Activated CD8-positive, alpha-beta T cell treated with anti-CD3 and anti-CD28 coated beads for 36 hours (primary cell): ENCODE measurements at regions not wholly inside any gene's neighbourhood (a gene's known extent, or its start where the extent isn't known, plus 50 kb on each side); places are given as distances from the start of the nearest gene placed in this dataset.

Experiments used
- ATAC-seq: fragments of 200-7000 bp; cut with Tn5 transposase; one replicate; pipeline ENCODE4 v1.10.0; 2021; ENCODE audit warnings: mild to moderate bottlenecking, moderate library complexity
- CTCF ChIA-PET: fragments of 350-600 bp; sonication (Branson Sonifier 250); formaldehyde crosslinking; loops from one replicate; lab custom pipeline; 2021; ENCODE audit warnings: antibody characterized with exemption; lab: Charles Lee
- POLR2A ChIA-PET: fragments of 350-600 bp; sonication (Branson Sonifier 250); formaldehyde crosslinking; loops from one replicate; lab custom pipeline; 2021; ENCODE audit warnings: antibody characterized with exemption; lab: Charles Lee
- DNase-seq: peaks from one replicate; pipeline ENCODE4 v3.0.0-alpha.2; 2020
- H3K27ac Mint-ChIP-seq: one replicate; pipeline ENCODE4 v1.8.0; 2021; ENCODE audit warnings: mild to moderate bottlenecking, mixed read lengths
- H3K27me3 Mint-ChIP-seq: one replicate; pipeline ENCODE4 v1.8.0; 2021; ENCODE audit warnings: mixed read lengths
- H3K36me3 Mint-ChIP-seq: one replicate; pipeline ENCODE4 v1.8.0; 2021; ENCODE audit warnings: low read depth, mixed read lengths
- H3K4me1 Mint-ChIP-seq: one replicate; pipeline ENCODE4 v1.8.0; 2021; ENCODE audit warnings: low read depth, mixed read lengths
- H3K4me3 Mint-ChIP-seq: one replicate; pipeline ENCODE4 v1.8.0; 2021; ENCODE audit warnings: mild to moderate bottlenecking, moderate library complexity, mixed read lengths
- H3K9me3 Mint-ChIP-seq: one replicate; pipeline ENCODE4 v1.8.0; 2021; ENCODE audit warnings: mixed read lengths
- intact Hi-C: fragments of 100-400 bp; cut with micrococcal nuclease; formaldehyde crosslinking; loops from one replicate; pipeline ENCODE4 v1.10.0; 2022
- TF ChIP-seq, protein P1 (sequence below): fragments of 200-600 bp; IDR thresholded peaks from one replicate; pipeline ENCODE4 v1.8.0; 2022; ENCODE audit warnings: antibody characterized with exemption, mild to moderate bottlenecking

DNA sequence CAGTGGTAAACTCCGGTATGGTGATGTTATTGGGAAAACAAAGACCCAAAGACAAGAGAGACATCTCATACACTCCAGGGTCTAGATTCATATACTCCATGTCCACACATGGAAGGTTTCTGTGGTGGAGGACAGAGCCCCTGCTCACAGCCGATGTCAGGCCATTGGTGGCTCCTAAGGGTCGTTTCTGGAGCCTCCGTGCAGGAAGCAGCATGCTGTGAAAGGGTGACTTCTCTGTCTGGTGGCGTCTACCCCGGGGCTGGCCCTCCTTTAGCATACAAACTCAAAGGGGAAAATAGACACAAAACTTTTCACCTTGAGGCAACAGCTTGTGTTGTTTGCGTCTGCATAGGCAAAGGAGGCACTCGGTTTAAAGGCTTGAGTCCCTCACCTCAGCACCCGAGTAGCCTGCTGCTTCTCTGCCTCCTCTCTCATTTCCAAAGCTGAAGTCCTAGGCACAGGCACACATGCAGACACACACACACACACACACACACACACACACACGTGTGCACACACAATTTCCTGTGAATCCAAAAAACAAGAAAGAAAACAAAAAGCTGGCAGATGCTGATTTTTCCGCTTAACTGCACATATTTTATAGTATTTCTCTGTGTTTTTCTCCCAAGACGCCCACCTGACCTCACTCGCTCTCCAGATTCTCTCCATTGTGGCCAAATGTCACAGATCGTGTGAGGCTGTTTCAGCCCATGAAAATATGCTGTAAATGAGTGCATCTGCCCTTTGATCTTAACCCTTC lies 601.4 kb upstream of the MGMT start:
- H3K27me3 Mint-ChIP-seq, result no peaks in the 10 kb centered on the region
- no peak overlapping the region for H3K4me3 Mint-ChIP-seq
- no peak for DNase-seq

DNA sequence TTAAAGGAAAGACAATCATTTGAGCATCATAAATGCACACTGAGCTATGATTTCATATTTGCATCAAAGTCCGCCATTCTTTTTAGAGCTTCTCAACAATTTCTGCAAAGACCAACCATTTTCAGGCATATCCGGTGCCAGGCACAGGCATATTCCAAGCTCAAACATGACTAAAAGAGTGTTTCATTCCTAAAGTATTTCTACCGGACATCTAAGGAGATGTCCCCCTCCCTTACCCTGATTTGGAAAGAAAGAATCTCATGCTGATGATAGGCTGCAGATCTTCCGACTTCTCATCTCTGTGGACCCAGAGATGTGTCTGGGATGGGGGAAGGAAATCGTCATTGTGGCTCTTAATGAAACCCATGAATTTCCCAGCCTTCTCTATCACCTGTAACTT lies 600.5 kb upstream of the MGMT start:
- Mint-ChIP-seq H3K4me3 (no peak overlapping the region), H3K4me1 (no peaks in the 10 kb centered on the region), H3K36me3 (no peaks in the 10 kb centered on the region), H3K9me3 (no peaks in the 10 kb centered on the region), H3K27ac (no peak overlapping the region), H3K27me3 (no peaks in the 10 kb centered on the region)
- TF ChIP-seq, protein P1, sequence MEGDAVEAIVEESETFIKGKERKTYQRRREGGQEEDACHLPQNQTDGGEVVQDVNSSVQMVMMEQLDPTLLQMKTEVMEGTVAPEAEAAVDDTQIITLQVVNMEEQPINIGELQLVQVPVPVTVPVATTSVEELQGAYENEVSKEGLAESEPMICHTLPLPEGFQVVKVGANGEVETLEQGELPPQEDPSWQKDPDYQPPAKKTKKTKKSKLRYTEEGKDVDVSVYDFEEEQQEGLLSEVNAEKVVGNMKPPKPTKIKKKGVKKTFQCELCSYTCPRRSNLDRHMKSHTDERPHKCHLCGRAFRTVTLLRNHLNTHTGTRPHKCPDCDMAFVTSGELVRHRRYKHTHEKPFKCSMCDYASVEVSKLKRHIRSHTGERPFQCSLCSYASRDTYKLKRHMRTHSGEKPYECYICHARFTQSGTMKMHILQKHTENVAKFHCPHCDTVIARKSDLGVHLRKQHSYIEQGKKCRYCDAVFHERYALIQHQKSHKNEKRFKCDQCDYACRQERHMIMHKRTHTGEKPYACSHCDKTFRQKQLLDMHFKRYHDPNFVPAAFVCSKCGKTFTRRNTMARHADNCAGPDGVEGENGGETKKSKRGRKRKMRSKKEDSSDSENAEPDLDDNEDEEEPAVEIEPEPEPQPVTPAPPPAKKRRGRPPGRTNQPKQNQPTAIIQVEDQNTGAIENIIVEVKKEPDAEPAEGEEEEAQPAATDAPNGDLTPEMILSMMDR, result no peak
- no peak for DNase-seq
- ChIA-PET POLR2A (no interaction called here), CTCF (interaction anchor here (1.2 kb wide), 1 partner anchor 10 kb away, joined by 3 read pairs; no protein-coding TSS in a partner anchor)
- ATAC-seq, result no peak
- intact Hi-C loops, result no loop called here

More for the DNA sequence above, 601.4 kb upstream of the MGMT start:
- intact Hi-C loops, result no loop called here
- TF ChIP-seq, protein P1, result no peak
- ChIA-PET CTCF (interaction anchor here (1.2 kb wide), 1 partner anchor 9 kb away, joined by 3 read pairs; no protein-coding TSS in a partner anchor), POLR2A (no interaction called here)
- ATAC-seq, result no peak
- Mint-ChIP-seq H3K27ac (no peak overlapping the region), H3K9me3 (no peaks in the 10 kb centered on the region), H3K4me1 (no peaks in the 10 kb centered on the region), H3K36me3 (no peaks in the 10 kb centered on the region)

DNA sequence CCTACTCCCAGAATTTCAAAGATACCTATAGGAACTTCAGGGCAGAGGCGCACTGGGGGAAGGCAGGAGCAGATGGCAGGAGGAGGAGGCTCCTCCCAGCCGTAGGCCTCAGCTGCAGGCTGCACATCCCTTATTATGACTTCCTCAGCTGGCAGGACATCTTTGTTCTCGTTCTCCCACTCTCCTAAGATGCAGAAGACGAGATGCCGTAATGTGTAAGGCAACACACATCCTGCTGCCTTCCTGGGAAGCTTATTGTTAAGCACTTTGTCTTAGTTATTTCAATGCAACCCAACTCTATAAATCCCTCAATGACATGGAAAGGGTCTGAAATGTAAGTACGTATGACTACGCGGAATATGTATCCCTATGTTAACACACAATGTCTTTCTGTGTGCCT lies 599.8 kb upstream of the MGMT start:
- no peaks in the 10 kb centered on the region for H3K27me3 Mint-ChIP-seq
- ChIA-PET POLR2A (no interaction called here), CTCF (interaction anchor here (1.0 kb wide), 1 partner anchor 9 kb away, joined by 4 read pairs; no protein-coding TSS in a partner anchor)
- no peak overlapping the region for H3K4me3 Mint-ChIP-seq
- intact Hi-C loops, result no loop called here
- H3K4me1 Mint-ChIP-seq, result no peaks in the 10 kb centered on the region
- H3K27ac Mint-ChIP-seq, result no peak overlapping the region
- H3K36me3 Mint-ChIP-seq, result no peaks in the 10 kb centered on the region
- H3K9me3 Mint-ChIP-seq, result no peaks in the 10 kb centered on the region
- TF ChIP-seq, protein P1, result no peak
- DNase-seq (no peak), ATAC-seq (no peak)

DNA sequence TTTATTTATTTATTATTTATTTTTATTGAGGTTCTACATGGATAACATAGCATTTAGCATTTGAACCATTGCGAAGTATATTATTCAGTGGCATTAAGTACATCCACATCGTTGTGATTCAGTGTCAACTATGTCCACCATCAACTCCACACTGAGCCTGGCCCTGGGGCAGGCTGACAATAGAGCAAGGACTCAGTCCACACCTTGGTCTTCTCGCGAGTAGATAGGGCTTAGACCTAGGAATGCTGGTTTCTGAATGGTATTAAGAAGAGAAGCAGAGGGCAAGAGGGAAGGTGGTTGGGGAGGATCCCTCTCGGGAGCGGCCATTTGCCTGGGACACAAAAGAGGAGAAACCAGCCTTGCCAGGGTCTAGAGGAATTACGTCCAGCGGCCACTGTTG lies 599.2 kb upstream of the MGMT start:
- intact Hi-C loops, result no loop called here
- Mint-ChIP-seq H3K27me3 (no peaks in the 10 kb centered on the region), H3K4me3 (no peak overlapping the region), H3K4me1 (no peaks in the 10 kb centered on the region), H3K27ac (no peak overlapping the region), H3K36me3 (no peaks in the 10 kb centered on the region), H3K9me3 (no peaks in the 10 kb centered on the region)
- TF ChIP-seq, protein P1, result no peak
- ATAC-seq, result no peak
- ChIA-PET CTCF (interaction anchor here (1.0 kb wide), 1 partner anchor 9 kb away, joined by 4 read pairs; no protein-coding TSS in a partner anchor), POLR2A (no interaction called here)
- no peak for DNase-seq

DNA sequence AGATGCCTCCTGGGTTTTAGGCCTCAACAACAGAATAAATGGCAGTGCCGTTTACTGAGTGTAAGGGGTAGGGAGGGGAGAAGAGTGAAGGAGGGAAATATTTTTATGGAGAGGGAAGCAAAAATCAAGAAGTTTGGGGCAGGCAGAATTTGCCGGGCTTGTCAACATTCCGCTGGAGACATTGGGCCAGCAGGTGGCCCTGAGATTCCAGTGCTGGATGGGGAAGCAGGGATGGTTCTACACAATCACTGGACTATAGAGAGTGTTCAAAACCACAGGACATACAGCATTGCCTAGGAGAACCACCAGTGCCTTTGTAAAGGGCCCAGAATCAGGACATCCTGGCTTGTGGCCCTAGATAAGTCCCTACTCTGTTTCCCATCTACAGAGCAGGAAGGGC lies 598.6 kb upstream of the MGMT start:
- ATAC-seq, result no peak
- Mint-ChIP-seq H3K27me3 (no peaks in the 10 kb centered on the region), H3K4me3 (no peak overlapping the region), H3K9me3 (no peaks in the 10 kb centered on the region), H3K36me3 (no peaks in the 10 kb centered on the region), H3K27ac (no peak overlapping the region), H3K4me1 (no peaks in the 10 kb centered on the region)
- TF ChIP-seq, protein P1, result no peak
- CTCF ChIA-PET, result no interaction called here
- intact Hi-C loops, result no loop called here
- POLR2A ChIA-PET, result no interaction called here
- no peak for DNase-seq
